ENCODE measurements at regions not wholly inside any gene's neighbourhood (a gene's known extent, or its start where the extent isn't known, plus 50 kb on each side); places are given as distances from the start of the nearest gene placed in this dataset.

- no peak overlapping the region for H3K9ac ChIP-seq (ENCODE audit: low read length)
- H2AFZ ChIP-seq (ENCODE audit: low read depth, low read length, poor library complexity, severe bottlenecking) = no peak overlapping the region
- no TSS peak for BruUV-seq (replicated peaks)
- intact Hi-C loops (cut with micrococcal nuclease) = no loop called here
- TF ChIP-seq, protein P1, sequence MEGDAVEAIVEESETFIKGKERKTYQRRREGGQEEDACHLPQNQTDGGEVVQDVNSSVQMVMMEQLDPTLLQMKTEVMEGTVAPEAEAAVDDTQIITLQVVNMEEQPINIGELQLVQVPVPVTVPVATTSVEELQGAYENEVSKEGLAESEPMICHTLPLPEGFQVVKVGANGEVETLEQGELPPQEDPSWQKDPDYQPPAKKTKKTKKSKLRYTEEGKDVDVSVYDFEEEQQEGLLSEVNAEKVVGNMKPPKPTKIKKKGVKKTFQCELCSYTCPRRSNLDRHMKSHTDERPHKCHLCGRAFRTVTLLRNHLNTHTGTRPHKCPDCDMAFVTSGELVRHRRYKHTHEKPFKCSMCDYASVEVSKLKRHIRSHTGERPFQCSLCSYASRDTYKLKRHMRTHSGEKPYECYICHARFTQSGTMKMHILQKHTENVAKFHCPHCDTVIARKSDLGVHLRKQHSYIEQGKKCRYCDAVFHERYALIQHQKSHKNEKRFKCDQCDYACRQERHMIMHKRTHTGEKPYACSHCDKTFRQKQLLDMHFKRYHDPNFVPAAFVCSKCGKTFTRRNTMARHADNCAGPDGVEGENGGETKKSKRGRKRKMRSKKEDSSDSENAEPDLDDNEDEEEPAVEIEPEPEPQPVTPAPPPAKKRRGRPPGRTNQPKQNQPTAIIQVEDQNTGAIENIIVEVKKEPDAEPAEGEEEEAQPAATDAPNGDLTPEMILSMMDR (IDR thresholded peaks at IDR 0.05 in 2 of 3, conservative IDR thresholded peaks at IDR 0.05 in 1 of 3; ENCODE audit: borderline replicate concordance in 1 of 3, insufficient read depth in 1 of 3, low read depth in 2 of 3, low read length in 2 of 3) = no peak
- TF ChIP-seq EZH2 (IDR thresholded peaks at IDR 0.05) (no peak), SIN3A (IDR thresholded peaks at IDR 0.05; ENCODE audit: low read depth) (no peak), ZBTB33 (IDR thresholded peaks at IDR 0.05; ENCODE audit: extremely low read depth, insufficient replicate concordance, low read length) (no peak), REST (IDR thresholded peaks at IDR 0.05; ENCODE audit: low read depth) (no peak), EGR1 (IDR thresholded peaks at IDR 0.05; ENCODE audit: low read depth) (no peak)
- H3K9me3 ChIP-seq (ENCODE audit: control insufficient read depth in 1 of 2, insufficient read depth in 1 of 2, low read depth in 1 of 2, low read length in 2 of 2) = no peaks in the 10 kb centered on the region
- no peaks in the 10 kb centered on the region for H3K4me1 ChIP-seq (ENCODE audit: control insufficient read depth in 1 of 2, insufficient read depth in 2 of 2, low read length in 2 of 2)
- DNase-seq (ENCODE audit: low read depth, low spot score) = no peak
- H3K4me2 ChIP-seq (ENCODE audit: low read length) = no peak overlapping the region
- ChIA-PET POLR2A (no interaction called here), CTCF (no interaction called here), RAD21 (ENCODE audit: low non-redundant PET in 1 of 2, low total read pairs in 2 of 2, uncharacterized antibody in 2 of 2, unreplicated experiment in 2 of 2) (no interaction called here)
- no peaks in the 10 kb centered on the region for H4K20me1 ChIP-seq (ENCODE audit: insufficient read depth)
- H3K79me2 ChIP-seq (ENCODE audit: insufficient read depth, low read length) = no peaks in the 10 kb centered on the region
- no peak overlapping the region for H3K4me3 ChIP-seq (replicated peaks in 1 of 2; ENCODE audit: low read depth in 1 of 2, low read length in 2 of 2)
- ATAC-seq = no peak
- H3K9me2 ChIP-seq (ENCODE audit: insufficient read depth) = no peaks in the 10 kb centered on the region
- no peak overlapping the region for H3K27ac ChIP-seq (ENCODE audit: low read depth, low read length)
- no peaks in the 10 kb centered on the region for H3K27me3 ChIP-seq (ENCODE audit: insufficient read depth, low read length)
- H3K36me3 ChIP-seq (ENCODE audit: control insufficient read depth in 1 of 2, insufficient read depth in 2 of 2, low read length in 2 of 2) = no peaks in the 10 kb centered on the region
Measured at GRCh38 chr4:178462710-178463109, 1020.5 kb upstream of the AGA start.

Data from HCT116 (cell line).